Activated CD8-positive, alpha-beta T cell treated with anti-CD3 and anti-CD28 coated beads, Interleukin-2, amount 10 ng/mL, durations not matched to agents 7 days and 5 days (primary cell): ENCODE measurements at regions not wholly inside any gene's neighbourhood (a gene's known extent, or its start where the extent isn't known, plus 50 kb on each side); places are given as distances from the start of the nearest gene placed in this dataset.
"Not testable (repeated sequence)": the region's sequence is repeated elsewhere in the genome, so short reads cannot be mapped to it uniquely, and the experiment has no call there.

ENCODE experiments used
- ATAC-seq: fragments of 150-1000 bp; cut with Tn5 transposase; one replicate; pipeline ENCODE4 v1.10.0; 2021; ENCODE audit warnings: moderate library complexity
- CTCF ChIA-PET: fragments of 350-600 bp; sonication (Branson Sonifier 250); formaldehyde crosslinking; loops from one replicate; lab custom pipeline; 2021; ENCODE audit warnings: antibody characterized with exemption; lab: Charles Lee
- POLR2A ChIA-PET: fragments of 350-600 bp; sonication (Branson Sonifier 250); formaldehyde crosslinking; loops from one replicate; lab custom pipeline; 2021; ENCODE audit warnings: antibody characterized with exemption; lab: Charles Lee
- DNase-seq: peaks from one replicate; pipeline ENCODE4 v3.0.0-alpha.2; 2020
- H3K27ac Mint-ChIP-seq: one replicate; pipeline ENCODE4 v1.8.0; 2021; ENCODE audit warnings: mild to moderate bottlenecking, mixed read lengths
- H3K27me3 Mint-ChIP-seq: one replicate; pipeline ENCODE4 v1.8.0; 2021; ENCODE audit warnings: low read depth, mixed read lengths
- H3K36me3 Mint-ChIP-seq: one replicate; pipeline ENCODE4 v1.8.0; 2021; ENCODE audit warnings: low read depth, mixed read lengths
- H3K4me1 Mint-ChIP-seq: one replicate; pipeline ENCODE4 v1.8.0; 2021; ENCODE audit warnings: low read depth, mixed read lengths
- H3K4me3 Mint-ChIP-seq: one replicate; pipeline ENCODE4 v1.8.0; 2021; ENCODE audit warnings: mild to moderate bottlenecking, mixed read lengths
- H3K9me3 Mint-ChIP-seq: one replicate; pipeline ENCODE4 v1.8.0; 2022; ENCODE audit warnings: mixed read lengths; ENCODE audit not compliant: insufficient read depth

GRCh38 chr2:39837856-39838453 is 58.9 kb upstream of the THUMPD2 start:
- CTCF ChIA-PET, result interaction anchor here (0.9 to 2.3 kb wide), 4 partner anchors 8 to 18 kb away, joined by 3 to 8 read pairs (median 4); no protein-coding TSS in a partner anchor
- Mint-ChIP-seq H3K27me3 (peaks cover 3% of the 10 kb centered on the region), H3K4me1 (peaks cover 6% of the 10 kb centered on the region), H3K36me3 (peaks cover 2% of the 10 kb centered on the region), H3K27ac (no peak overlapping the region), H3K4me3 (no peak overlapping the region), H3K9me3 (peaks cover 4% of the 10 kb centered on the region)
- ATAC-seq (no peak), DNase-seq (no peak)
- POLR2A ChIA-PET, result no interaction called here

GRCh38 chr2:39836638-39837037 is 57.6 kb upstream of the THUMPD2 start:
- peaks cover 2% of the 10 kb centered on the region for H3K36me3 Mint-ChIP-seq
- ATAC-seq, result no peak
- CTCF ChIA-PET, result interaction anchor here (2.3 kb wide), 1 partner anchor 10 kb away, joined by 8 read pairs; no protein-coding TSS in a partner anchor

GRCh38 chr2:39834426-39834825 is 55.4 kb upstream of the THUMPD2 start:
- CTCF ChIA-PET, result no interaction called here
- no peak for ATAC-seq
- peaks cover 4% of the 10 kb centered on the region for H3K9me3 Mint-ChIP-seq
- peaks cover 2% of the 10 kb centered on the region for H3K36me3 Mint-ChIP-seq
- peaks cover 4% of the 10 kb centered on the region for H3K4me1 Mint-ChIP-seq
- no peak overlapping the region for H3K4me3 Mint-ChIP-seq
- POLR2A ChIA-PET, result no interaction called here
- no peak for DNase-seq
- H3K27me3 Mint-ChIP-seq, result peaks cover 3% of the 10 kb centered on the region
- no peak overlapping the region for H3K27ac Mint-ChIP-seq

More at GRCh38 chr2:39836638-39837037, 57.6 kb upstream of the THUMPD2 start:
- Mint-ChIP-seq H3K27ac (no peak overlapping the region), H3K27me3 (peaks cover 3% of the 10 kb centered on the region), H3K9me3 (peaks cover 4% of the 10 kb centered on the region), H3K4me3 (no peak overlapping the region), H3K4me1 (peaks cover 6% of the 10 kb centered on the region)
- POLR2A ChIA-PET, result no interaction called here
- no peak for DNase-seq

- H3K4me1 Mint-ChIP-seq, H3K27me3 Mint-ChIP-seq, H3K36me3 Mint-ChIP-seq, DNase-seq, ATAC-seq, H3K4me3 Mint-ChIP-seq, CTCF ChIA-PET, H3K9me3 Mint-ChIP-seq, H3K27ac Mint-ChIP-seq, POLR2A ChIA-PET: not testable (repeated sequence)
Measured at GRCh38 chr2:39830610-39831009, 51.6 kb upstream of the THUMPD2 start.
